HCT116 (cell line): ENCODE measurements at regions not wholly inside any gene's neighbourhood (a gene's known extent, or its start where the extent isn't known, plus 50 kb on each side); places are given as distances from the start of the nearest gene placed in this dataset.

Source experiments
- ATAC-seq: fragments of 200-7000 bp; cut with Tn5 transposase; 2 replicates; pipeline ENCODE4 v1.9.1; 2020; ENCODE audit warnings: mild to moderate bottlenecking, moderate library complexity
- BruUV-seq: library from RNA; stranded (reverse); fragments of 400-500 nt; replicated peaks from 2 replicates; lab custom pipeline; 2021; lab: Mats Ljungman, UMichigan
- CTCF ChIA-PET: fragments of 300-600 bp; sonication (Branson Sonifier 250); formaldehyde crosslinking; loops from one replicate; lab custom pipeline; 2021; ENCODE audit warnings: antibody characterized with exemption; lab: Charles Lee
- POLR2A ChIA-PET: fragments of 300-600, 350-600 bp; sonication (Branson Sonifier 250); formaldehyde crosslinking; loops from one replicate; lab custom pipeline; 2021; ENCODE audit warnings: antibody characterized with exemption; lab: Charles Lee
- RAD21 ChIA-PET, 2 experiments: fragments of 300-600 bp; sonication (Branson Sonifier 250); formaldehyde crosslinking; loops; one replicate each; lab custom pipeline; 2023; ENCODE audit warnings: low total read pairs in 2 of 2; ENCODE audit not compliant: uncharacterized antibody in 2 of 2, unreplicated experiment in 2 of 2, low non-redundant PET in 1 of 2; lab: Charles Lee
- DNase-seq: peaks from one replicate; pipeline ENCODE4 v3.0.0-alpha.2; 2010; ENCODE audit warnings: low read depth, low spot score
- H2AFZ ChIP-seq: fragments of 200-600 bp; shearing (Covaris generic), sonication (generic); 2 replicates; pipeline ENCODE4 v1.6.1; 2017; ENCODE audit warnings: low read depth, mixed run types, mixed read lengths, antibody characterized with exemption, low read length; ENCODE audit not compliant: poor library complexity, severe bottlenecking
- H3K27ac ChIP-seq: 2 replicates; pipeline ENCODE4 v1.5.1; 2012; ENCODE audit warnings: low read depth, low read length
- H3K27me3 ChIP-seq: fragments of 200-600 bp; sonication (generic); 2 replicates; pipeline ENCODE4 v1.6.1; 2016; ENCODE audit warnings: mixed run types, low read length, mixed read lengths; ENCODE audit not compliant: insufficient read depth
- H3K36me3 ChIP-seq, 2 experiments: fragments of 200-500 bp in 1 of 2; fragments of 200-600 bp in 1 of 2; sonication (Bioruptor generic) in 1 of 2; sonication (generic) in 1 of 2; 2 replicates each; pipeline versions ENCODE4 v1.5.1 to v1.6.1; 2014 to 2016; ENCODE audit warnings: low read length in 2 of 2, inconsistent platforms in 1 of 2, mixed read lengths in 1 of 2, mixed run types in 1 of 2; ENCODE audit not compliant: insufficient read depth in 2 of 2, control insufficient read depth in 1 of 2
- H3K4me1 ChIP-seq, 2 experiments: fragments of 200-600 bp in 1 of 2; sonication (generic) in 1 of 2; 2 replicates each; pipeline versions ENCODE4 v1.5.1 to v1.6.1; 2012 to 2017; ENCODE audit warnings: low read length in 2 of 2, inconsistent platforms in 1 of 2, mild to moderate bottlenecking in 1 of 2, mixed read lengths in 1 of 2, mixed run types in 1 of 2, moderate library complexity in 1 of 2; ENCODE audit not compliant: insufficient read depth in 2 of 2, control insufficient read depth in 1 of 2
- H3K4me2 ChIP-seq: fragments of 200-600 bp; sonication (generic); 2 replicates; pipeline ENCODE4 v1.6.1; 2017; ENCODE audit warnings: mixed run types, low read length, mixed read lengths
- H3K4me3 ChIP-seq, 2 experiments: fragments of 200-600 bp in 1 of 2; sonication (generic) in 1 of 2; replicated peaks in 1 of 2; 2 replicates each; pipeline ENCODE4 v1.5.1; 2011 to 2016; ENCODE audit warnings: low read length in 2 of 2, control low read depth in 1 of 2, low read depth in 1 of 2, mild to moderate bottlenecking in 1 of 2, mixed read lengths in 1 of 2, mixed run types in 1 of 2
- H3K79me2 ChIP-seq: fragments of 200-600 bp; sonication (generic); 2 replicates; pipeline ENCODE4 v1.6.1; 2017; ENCODE audit warnings: mild to moderate bottlenecking, mixed run types, low read length, moderate library complexity, mixed read lengths; ENCODE audit not compliant: insufficient read depth
- H3K9ac ChIP-seq: fragments of 200-600 bp; sonication (generic); 2 replicates; pipeline ENCODE4 v1.6.1; 2016; ENCODE audit warnings: low read length, mixed read lengths
- H3K9me2 ChIP-seq: fragments of 200-600 bp; sonication (generic), shearing (Covaris generic); 2 replicates; pipeline ENCODE4 v1.6.1; 2017; ENCODE audit warnings: mixed run types, mild to moderate bottlenecking, moderate library complexity; ENCODE audit not compliant: insufficient read depth
- H3K9me3 ChIP-seq, 2 experiments: fragments of 200-500 bp in 1 of 2; fragments of 200-600 bp in 1 of 2; sonication (Bioruptor generic) in 1 of 2; sonication (generic) in 1 of 2; 2 replicates each; pipeline ENCODE4 v1.6.1; 2014 to 2017; ENCODE audit warnings: low read length in 2 of 2, mixed read lengths in 2 of 2, inconsistent platforms in 1 of 2, low read depth in 1 of 2, mild to moderate bottlenecking in 1 of 2, mixed run types in 1 of 2, moderate library complexity in 1 of 2; ENCODE audit not compliant: control insufficient read depth in 1 of 2, insufficient read depth in 1 of 2
- H4K20me1 ChIP-seq: fragments of 200-600 bp; sonication (generic), shearing (Covaris generic); 2 replicates; pipeline ENCODE4 v1.6.1; 2017; ENCODE audit warnings: mixed run types, mild to moderate bottlenecking, moderate library complexity; ENCODE audit not compliant: insufficient read depth
- ATF3 ChIP-seq: IDR thresholded peaks from 2 replicates; pipeline ENCODE4 v1.6.1; 2012
- CBX3 ChIP-seq: IDR thresholded peaks from 2 replicates; pipeline ENCODE4 v1.6.1; 2012; ENCODE audit warnings: low read depth
- CEBPB ChIP-seq: IDR thresholded peaks from 2 replicates; pipeline ENCODE4 v1.6.1; 2012; ENCODE audit warnings: low read depth
- CTCF ChIP-seq, 3 experiments: fragments of 200-600 bp in 1 of 3; sonication (generic) in 1 of 3; IDR thresholded peaks in 2 of 3; conservative IDR thresholded peaks in 1 of 3; 2 replicates each; pipeline ENCODE4 v1.5.1; 2012 to 2017; ENCODE audit warnings: low read depth in 2 of 3, low read length in 2 of 3, antibody characterized with exemption in 1 of 3, borderline replicate concordance in 1 of 3, control low read depth in 1 of 3, mild to moderate bottlenecking in 1 of 3, mixed read lengths in 1 of 3, mixed run types in 1 of 3, moderate library complexity in 1 of 3; ENCODE audit not compliant: insufficient read depth in 1 of 3
- ELF1 ChIP-seq: IDR thresholded peaks from 2 replicates; pipeline ENCODE4 v1.6.1; 2012; ENCODE audit warnings: low read depth, borderline replicate concordance
- EZH2phosphoT487 ChIP-seq: fragments of 200-600 bp; IDR thresholded peaks from 2 replicates; pipeline ENCODE4 v1.6.1; 2018; ENCODE audit warnings: antibody characterized with exemption, borderline replicate concordance
- MAX ChIP-seq: IDR thresholded peaks from 2 replicates; pipeline ENCODE4 v1.6.1; 2012
- POLR2A ChIP-seq: IDR thresholded peaks from 2 replicates; pipeline ENCODE4 v1.7.0; 2011; ENCODE audit warnings: borderline replicate concordance; ENCODE audit not compliant: insufficient read depth, insufficient read length; ENCODE audit errors: extremely low read depth
- POLR2AphosphoS5 ChIP-seq: IDR thresholded peaks from 2 replicates; pipeline ENCODE4 v1.6.1; 2011; ENCODE audit warnings: mild to moderate bottlenecking, low read depth, low read length, moderate library complexity
- RAD21 ChIP-seq: IDR thresholded peaks from 2 replicates; pipeline ENCODE4 v1.6.1; 2012; ENCODE audit warnings: low read depth, mild to moderate bottlenecking
- REST ChIP-seq: IDR thresholded peaks from 2 replicates; pipeline ENCODE4 v1.6.1; 2012; ENCODE audit warnings: low read depth
- SIN3A ChIP-seq: IDR thresholded peaks from 2 replicates; pipeline ENCODE4 v1.6.1; 2012; ENCODE audit warnings: low read depth
- TCF7L2 ChIP-seq: IDR thresholded peaks from 2 replicates; pipeline ENCODE4 v1.7.0; 2011; ENCODE audit warnings: borderline replicate concordance, inconsistent platforms; ENCODE audit not compliant: insufficient read depth, insufficient read length; ENCODE audit errors: extremely low read depth
- YY1 ChIP-seq: IDR thresholded peaks from 2 replicates; pipeline ENCODE4 v1.6.1; 2011; ENCODE audit warnings: low read length, low read depth, moderate library complexity, mild to moderate bottlenecking; ENCODE audit not compliant: insufficient replicate concordance; ENCODE audit errors: extremely low read depth
- ZFX ChIP-seq: fragments of 450-650 bp; IDR thresholded peaks from 2 replicates; pipeline ENCODE4 v1.6.1; 2017
- ZNF274 ChIP-seq: fragments of 200-500 bp; sonication (Bioruptor generic); IDR thresholded peaks from 2 replicates; pipeline ENCODE4 v1.6.1; 2014; ENCODE audit warnings: mild to moderate bottlenecking, low read depth, low read length, inconsistent platforms
- intact Hi-C: fragments of 100-400 bp; cut with micrococcal nuclease; formaldehyde crosslinking; loops from 2 replicates; pipeline ENCODE4 v1.10.0; 2022

- Histone ChIP-seq H2AFZ (no peak overlapping the region), H3K27ac (no peak overlapping the region), H3K79me2 (no peaks in the 10 kb centered on the region), H3K4me3 (no peak overlapping the region), H3K9ac (no peak overlapping the region), H3K9me3 (no peaks in the 10 kb centered on the region), H3K9me2 (no peaks in the 10 kb centered on the region), H4K20me1 (no peaks in the 10 kb centered on the region), H3K4me1 (no peaks in the 10 kb centered on the region), H3K36me3 (no peaks in the 10 kb centered on the region), H3K27me3 (no peaks in the 10 kb centered on the region), H3K4me2 (no peak overlapping the region)
- TF ChIP-seq ELF1: no peak
- TF ChIP-seq ZNF274: no peak
- no peak for TF ChIP-seq ATF3
- no peak for TF ChIP-seq EZH2phosphoT487
- TF ChIP-seq POLR2AphosphoS5: no peak
- no peak for TF ChIP-seq CTCF (IDR thresholded peaks at IDR 0.05 in 2 of 3, conservative IDR thresholded peaks at IDR 0.05 in 1 of 3; ENCODE audit: borderline replicate concordance in 1 of 3, insufficient read depth in 1 of 3, low read depth in 2 of 3, low read length in 2 of 3)
- TF ChIP-seq SIN3A: no peak
- TF ChIP-seq CBX3: no peak
- TF ChIP-seq RAD21: no peak
- no peak for TF ChIP-seq CEBPB
- no peak for TF ChIP-seq YY1
- TF ChIP-seq REST: no peak
- TF ChIP-seq POLR2A: no peak
- no peak for TF ChIP-seq ZFX
- TF ChIP-seq TCF7L2: no peak
- TF ChIP-seq MAX: no peak
- RAD21 ChIA-PET: no interaction called here
- no TSS peak for BruUV-seq
- intact Hi-C loops: no loop called here
- POLR2A ChIA-PET: no interaction called here
- ATAC-seq: no peak
- no peak for DNase-seq
- CTCF ChIA-PET: no interaction called here
Observed at GRCh38 chr4:162450531-162451035, 286.8 kb upstream of the FSTL5 start.
